Cardiac fibroblast (primary cell): ENCODE measurements at regions not wholly inside any gene's neighbourhood (a gene's known extent, or its start where the extent isn't known, plus 50 kb on each side); places are given as distances from the start of the nearest gene placed in this dataset.

Source experiments
- DNase-seq, 2 donors: peaks; one replicate each; pipeline versions ENCODE4 v3.0.0 to v3.0.0-alpha.2; 2010; ENCODE audit warnings: low read depth in 2 of 2
- H3K4me3 ChIP-seq, 2 donors: replicated peaks in 1 of 2; 1 replicate in 1 of 2; 2 replicates in 1 of 2; pipeline ENCODE4 v1.5.1; 2011; ENCODE audit warnings: low read depth in 2 of 2, low read length in 2 of 2, mild to moderate bottlenecking in 2 of 2, moderate library complexity in 1 of 2
- CTCF ChIP-seq: IDR thresholded peaks from one replicate; pipeline ENCODE4 v1.5.1; 2011; ENCODE audit warnings: low read depth, mild to moderate bottlenecking, low read length, inconsistent platforms

DNA sequence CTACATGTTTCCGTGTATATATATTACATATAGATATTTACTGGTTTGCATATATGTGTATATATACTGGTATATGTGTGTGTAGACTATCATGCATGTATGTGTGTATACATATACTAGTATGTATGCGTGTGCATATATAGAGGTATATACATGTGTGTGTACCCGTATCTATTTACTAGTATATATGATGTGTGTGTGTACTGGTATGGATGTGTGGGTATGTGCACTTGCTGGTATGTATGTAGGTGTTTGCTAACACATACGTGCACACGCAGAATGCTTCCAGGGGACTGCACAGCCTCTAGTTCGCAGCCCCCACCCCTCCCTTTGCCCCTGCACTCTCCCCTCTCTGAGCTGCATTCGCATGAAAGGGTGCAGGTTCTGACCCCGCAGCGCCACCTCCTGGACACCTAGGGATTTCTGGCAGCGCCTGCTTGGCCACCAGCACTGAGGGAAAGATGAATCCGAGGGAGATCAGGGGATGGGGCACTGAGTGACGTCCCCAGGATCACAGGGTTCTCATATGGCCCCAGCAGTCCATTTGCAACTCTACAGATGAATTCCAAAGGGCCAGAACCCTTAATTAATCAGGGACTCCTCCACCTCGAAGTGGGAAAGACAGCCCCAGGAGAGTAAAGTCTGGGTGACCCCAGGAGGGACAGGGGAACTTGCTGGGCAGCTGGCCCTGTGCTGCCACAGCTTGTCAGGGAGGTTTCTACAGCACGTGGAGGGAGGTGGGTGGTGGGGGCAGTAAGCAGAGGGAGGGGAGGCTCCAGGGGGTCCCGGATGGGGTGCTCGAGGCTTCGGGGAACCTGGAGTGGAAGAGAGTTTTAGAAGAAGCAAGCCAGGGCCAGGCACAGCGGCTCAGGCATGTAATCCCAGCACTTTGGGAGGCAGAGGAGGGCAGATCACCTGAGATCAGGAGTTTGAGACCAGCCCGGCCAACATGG lies 66.8 kb upstream of the ASAP2 start:
- no peak overlapping the region for H3K4me3 ChIP-seq
- peak; percentile 70 to 73 for DNase-seq
- TF ChIP-seq CTCF, result peak; percentile 92

GRCh38 chr2:9137379-9138150 lies 69.0 kb upstream of the ASAP2 start:
- TF ChIP-seq CTCF, result no peak
- H3K4me3 ChIP-seq, result no peak overlapping the region
- DNase-seq, result no peak

DNA sequence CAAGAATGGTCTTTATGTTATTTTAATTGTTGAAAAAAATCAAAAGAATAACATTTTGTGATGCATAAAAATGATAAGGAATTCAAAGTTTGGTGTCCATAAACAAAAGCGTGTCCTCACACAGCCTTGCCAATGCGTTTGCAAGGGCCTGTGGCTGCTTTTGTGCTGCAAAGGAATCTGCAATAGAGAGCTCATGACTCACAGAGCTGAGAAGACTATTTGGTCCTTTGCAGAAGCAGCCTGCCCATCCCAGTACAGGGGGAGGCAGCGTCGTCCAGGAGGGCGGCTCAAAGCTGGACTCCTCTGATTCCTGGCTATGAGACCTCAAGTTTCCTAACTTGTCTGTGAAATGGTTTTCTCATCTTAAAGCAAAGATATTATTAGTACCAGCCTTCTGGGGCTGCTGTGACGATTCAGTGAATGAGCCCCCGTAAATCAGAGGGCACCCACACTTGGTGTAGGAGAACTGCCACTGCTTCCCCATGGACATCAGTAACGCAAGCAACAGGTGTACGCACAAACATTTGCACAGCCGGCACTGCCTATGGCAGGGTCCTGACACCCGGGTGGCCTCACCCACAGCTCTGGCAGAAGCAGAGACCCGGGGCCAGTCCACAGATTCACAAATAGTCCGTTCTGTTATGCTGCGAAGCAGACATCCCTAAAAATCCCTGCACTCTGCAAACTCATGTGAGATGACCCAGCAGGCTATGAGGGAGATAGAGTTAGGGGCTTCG lies 70.6 kb upstream of the ASAP2 start:
- peak in 1 of 2 donors; percentile 67 for DNase-seq
- H3K4me3 ChIP-seq, result no peak overlapping the region
- TF ChIP-seq CTCF, result no peak

DNA sequence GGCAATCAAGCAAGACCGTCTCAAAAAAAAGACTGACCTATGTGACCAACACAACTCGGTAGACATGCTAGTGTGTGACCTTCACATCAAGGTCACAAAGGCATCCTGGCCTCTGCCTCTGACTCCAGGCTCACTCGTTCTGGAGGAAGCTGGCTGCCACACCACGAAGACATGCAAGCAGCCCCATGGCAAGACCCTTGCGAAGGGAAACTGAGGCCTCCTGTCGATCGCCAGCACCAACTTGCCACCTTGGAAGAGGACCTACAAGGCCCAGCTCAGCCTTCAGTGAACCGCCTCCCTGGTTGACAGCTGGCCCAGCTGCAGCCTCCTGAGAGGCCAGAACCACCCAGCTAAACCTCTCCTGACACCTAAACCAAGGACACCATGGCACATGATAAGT lies 79.3 kb upstream of the ASAP2 start:
- DNase-seq, result no peak
- no peak for TF ChIP-seq CTCF
- no peak overlapping the region for H3K4me3 ChIP-seq

DNA sequence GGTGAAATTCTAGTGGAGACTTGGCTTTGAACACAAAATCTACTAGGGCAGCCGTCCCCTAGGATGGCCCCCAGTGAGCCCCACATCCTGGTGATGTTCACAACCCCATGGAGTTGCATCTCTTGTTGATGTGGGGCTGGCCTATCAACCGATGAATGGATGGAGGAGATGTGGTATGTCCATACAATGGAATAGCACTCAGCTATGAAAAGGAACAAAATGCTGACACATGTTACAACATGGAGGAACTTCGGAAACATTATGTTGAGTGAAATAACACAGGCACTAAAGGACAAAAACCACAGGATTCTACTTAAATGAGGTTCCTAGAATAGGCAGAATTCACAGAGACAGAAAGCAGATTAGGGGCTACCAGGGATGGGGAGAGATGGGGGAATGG lies 80.1 kb upstream of the ASAP2 start:
- DNase-seq, result no peak
- TF ChIP-seq CTCF, result no peak
- no peak overlapping the region for H3K4me3 ChIP-seq

GRCh38 chr2:9124231-9124741 lies 82.3 kb upstream of the ASAP2 start:
- H3K4me3 ChIP-seq, result no peak overlapping the region
- no peak for DNase-seq
- no peak for TF ChIP-seq CTCF
